Dedifferentiated amniotic fluid mesenchymal stem cell (primary cell): ENCODE measurements at regions not wholly inside any gene's neighbourhood (a gene's known extent, or its start where the extent isn't known, plus 50 kb on each side); places are given as distances from the start of the nearest gene placed in this dataset.
"Not testable (repeated sequence)": the region's sequence is repeated elsewhere in the genome, so short reads cannot be mapped to it uniquely, and the experiment has no call there.

Experiments used
- DNase-seq: peaks from one replicate; pipeline ENCODE4 v3.0.0-alpha.2; 2016; ENCODE audit errors: extremely low spot score

DNA sequence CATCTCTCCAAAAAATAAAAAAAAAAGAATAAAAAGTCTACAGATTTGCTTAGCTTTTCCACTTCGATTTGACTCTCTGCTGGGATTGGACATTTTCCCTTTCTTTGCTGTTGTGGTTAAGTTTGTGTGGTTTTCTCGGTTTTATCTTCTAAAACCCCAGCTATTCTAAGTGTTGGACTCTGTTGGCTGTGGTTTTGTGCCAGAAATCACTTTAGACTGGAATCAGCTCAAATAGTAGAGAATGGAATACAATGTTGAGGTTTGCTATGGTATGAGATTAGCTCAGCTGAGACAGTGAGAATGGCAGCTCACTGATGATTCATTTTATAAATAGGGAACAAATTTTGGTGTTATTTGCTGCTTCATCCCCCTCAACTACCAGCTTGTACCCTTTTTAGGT lies 116.0 kb downstream of the BUB3 start:
- DNase-seq, result peak; percentile 30

DNA sequence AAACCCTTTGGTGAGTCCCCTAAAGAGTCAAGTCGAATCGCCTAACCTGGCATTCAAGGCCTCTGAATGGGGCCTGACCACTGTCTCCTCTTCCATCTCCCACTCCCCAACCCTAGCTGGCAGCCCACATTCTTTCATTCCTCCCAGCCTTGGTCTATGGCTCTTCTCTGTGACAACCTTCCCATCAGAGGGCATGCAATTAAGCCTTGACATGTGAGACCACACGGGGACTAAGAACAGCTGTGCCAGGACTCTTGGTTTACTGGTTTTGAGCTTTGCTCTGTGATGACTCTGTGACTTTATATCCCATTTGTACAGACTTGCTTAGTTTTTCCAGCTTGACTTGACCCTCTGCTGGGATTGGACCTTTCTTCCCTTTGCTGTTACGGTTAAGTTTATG lies 116.6 kb downstream of the BUB3 start:
- no peak for DNase-seq

DNA sequence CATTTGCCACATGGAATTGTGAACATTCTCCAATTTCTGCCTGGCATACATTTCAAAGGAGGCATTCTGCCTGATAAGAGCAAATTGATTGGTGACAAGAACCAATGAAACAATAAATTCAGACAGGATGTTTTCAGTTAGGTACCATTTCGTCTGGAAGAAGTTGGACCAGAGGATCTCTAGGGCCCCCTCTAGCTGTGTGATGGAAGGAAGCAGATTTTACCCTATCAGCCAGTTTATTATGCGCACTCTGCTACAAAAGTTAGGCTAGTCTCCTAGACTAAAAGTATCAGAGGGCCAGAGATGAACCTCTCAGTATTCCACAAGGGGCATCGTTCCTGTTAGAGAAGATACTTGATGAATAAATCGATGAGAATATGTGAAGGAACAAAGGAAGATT lies 118.0 kb downstream of the BUB3 start:
- no peak for DNase-seq

DNA sequence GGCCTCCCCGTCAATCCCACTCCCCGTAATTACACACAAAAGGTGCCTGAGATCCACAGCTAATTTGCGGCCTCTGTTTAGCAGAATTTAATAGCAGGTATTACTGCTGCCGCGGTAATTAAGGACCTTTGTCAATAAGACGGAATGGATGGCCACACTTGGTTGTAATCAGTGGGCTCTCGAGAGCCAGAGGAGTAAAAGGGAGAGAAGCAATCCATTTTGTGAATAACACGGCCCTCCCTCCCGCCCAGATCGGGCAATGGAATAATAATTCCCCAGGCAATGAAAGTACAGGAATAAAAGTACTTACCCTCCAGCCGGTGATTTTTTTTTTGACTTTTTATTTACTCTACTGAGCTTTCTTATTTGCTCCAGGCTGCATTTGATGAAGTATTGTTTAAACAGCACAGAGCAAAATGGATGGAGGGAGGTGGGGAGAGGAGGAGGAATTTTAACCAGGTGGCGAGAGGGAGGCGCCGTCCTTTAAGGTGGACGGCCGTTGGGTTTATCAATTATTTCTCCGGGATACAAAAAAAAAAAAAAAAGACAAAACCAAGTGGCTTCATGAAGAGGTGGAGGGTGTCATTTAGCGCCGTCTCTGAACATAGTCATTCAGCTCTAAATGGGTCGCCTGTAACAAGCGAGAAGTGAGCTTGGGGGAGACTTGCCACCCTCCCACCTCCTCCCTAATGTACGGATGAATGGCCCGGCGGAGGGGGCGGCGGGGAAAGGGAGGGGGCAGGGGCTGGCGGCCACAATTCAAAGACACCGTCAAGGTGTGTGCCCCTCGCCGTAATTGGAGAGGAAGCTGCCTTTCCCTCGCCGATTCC lies 120.3 kb downstream of the BUB3 start:
- no peak for DNase-seq

DNA sequence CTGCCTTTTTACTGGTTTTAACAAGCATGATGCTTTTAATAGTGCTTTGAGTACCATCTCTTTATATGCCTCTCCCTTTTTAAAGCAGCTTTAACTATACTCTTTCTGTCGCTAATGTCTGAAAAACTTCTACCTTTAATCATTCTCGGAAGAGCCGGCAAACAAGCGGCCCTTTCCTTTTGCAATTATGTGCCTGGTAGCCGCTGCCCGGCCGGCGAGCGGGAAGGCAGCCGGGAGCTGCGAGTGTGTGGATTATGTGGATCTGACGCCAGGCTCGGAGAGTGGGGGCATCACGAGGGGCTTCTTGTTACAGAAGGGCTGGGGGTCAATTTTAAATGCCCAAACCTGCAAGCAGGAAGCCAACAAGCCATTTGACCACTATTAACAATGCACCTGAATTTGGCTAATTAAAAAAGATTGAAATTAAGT lies 120.9 kb downstream of the BUB3 start:
- no peak for DNase-seq

DNA sequence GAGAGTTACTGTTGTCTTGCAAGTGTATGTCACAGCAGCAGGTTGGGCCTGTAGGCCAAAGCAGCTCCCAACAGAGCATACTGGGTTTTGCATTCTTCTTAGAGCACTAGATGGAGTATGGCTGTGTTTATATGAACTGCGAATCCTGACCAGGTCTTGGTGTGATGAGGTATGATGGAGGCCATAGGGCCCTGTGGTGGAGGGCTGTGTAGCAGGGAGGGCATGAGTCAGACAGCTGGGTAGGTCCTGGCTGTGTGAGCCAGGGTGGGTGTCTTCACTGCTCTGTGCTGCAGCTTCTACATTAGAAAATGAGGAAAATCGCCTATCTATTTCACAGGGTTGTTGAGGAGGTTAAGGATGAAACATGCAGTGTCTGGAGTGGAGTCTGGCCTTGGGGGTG lies 124.2 kb downstream of the BUB3 start:
- no peak for DNase-seq

DNA sequence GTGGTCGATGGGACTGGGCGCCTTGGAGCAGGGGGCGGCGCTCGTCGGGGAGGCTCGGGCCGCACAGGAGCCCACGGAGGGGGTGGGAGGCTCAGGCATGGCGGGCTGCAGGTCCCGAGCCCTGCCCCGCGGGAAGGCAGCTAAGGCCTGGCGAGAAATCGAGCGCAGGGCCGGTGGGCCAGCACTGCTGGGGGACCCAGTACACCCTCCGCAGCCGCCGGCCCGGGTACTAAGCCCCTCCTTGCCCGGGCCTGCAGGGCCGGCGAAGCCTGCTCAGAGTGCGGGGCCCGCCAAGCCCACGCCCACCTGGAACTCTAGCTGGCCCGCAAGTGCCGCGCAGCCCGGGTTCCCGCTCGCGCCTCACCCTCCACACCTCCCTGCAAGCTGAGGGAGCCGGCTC lies 129.2 kb downstream of the BUB3 start:
- not testable (repeated sequence) for DNase-seq

DNA sequence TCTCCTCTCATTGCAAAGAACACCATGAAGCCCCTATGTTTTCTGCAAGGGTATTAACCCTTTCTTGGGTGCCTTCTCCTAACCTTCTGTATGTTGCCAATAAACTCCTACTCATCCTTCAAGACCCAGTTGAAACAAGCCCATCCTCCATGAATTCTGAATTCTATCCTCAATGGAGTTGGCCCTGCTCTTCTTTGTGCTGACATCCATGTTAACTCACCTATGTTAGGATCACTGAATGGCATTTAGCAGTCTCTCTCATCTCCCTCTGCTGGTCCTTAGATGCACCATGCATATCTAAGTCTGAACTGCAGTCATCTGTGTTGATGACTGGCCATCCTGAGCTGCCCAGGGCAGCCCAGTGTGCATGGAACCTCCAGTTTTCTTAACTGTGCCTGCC lies 129.8 kb downstream of the BUB3 start:
- no peak for DNase-seq

DNA sequence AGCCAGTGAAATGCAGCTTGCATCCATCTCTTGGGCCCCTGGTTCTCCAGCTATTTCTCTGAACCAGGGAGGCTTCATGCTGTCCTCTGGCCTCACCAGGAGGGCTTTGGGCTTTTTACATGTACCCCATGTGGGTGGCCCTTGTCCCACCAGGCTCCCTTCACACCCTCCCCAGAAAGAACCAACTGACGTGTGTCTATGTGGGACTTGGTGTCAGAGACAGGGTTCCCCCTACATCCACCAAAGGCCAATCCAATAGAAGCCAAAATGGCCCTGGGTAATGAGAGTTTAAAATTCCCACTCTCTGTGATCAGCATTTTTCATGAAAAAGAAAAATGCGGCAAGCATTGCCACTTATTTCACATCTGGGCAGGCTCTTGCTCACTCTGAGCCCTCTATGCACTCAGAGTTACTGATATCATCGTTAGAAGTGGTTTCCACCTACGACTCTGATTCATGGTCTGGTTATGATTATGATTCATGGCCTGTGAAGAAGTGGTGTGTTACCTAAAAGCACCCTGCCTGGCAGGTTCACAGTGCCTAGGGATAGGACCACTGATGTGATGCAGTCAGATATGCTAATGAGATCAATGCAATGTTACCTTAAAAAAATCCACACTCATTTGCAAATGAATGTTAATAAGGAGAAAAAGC lies 133.5 kb downstream of the BUB3 start:
- DNase-seq, result no peak

DNA sequence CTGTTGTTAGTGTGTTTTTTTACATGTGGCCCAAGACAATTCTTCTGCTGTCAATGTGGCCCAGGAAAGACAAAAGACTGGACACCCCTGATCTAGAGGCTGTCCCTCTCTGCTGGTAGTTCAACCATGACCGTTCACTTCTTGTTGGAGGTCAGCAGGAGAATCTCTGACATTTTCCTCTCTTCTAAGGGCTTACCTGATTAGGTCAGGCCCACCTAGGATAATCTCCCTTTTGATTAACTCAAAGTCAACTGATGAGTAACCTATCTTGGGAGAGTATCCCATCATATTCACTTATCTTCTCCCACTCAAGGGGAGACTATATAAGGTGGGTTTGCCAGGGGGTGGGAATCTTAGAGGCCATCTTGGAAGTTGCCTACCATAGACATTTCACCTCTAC lies 135.2 kb downstream of the BUB3 start:
- DNase-seq, result no peak

DNA sequence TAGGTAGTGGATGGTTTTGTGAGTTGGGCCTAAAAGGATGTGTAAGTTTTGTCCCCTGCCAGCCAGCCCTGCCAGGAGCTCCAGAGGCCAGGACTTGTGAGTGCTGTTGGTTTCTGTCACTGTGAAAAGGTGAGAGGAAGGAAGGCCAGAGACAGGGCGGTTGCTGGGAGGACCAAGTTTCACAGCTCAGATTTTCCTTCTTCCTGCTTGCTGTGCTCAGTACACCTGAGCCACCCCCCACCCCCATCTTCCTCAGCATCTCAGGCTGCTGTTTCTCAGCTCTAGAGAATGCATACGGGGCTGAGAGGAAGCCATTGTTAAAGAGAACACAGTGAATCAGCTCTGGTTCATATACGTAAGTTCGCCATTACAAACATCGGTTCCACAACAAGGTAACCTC lies 139.9 kb downstream of the BUB3 start:
- DNase-seq, result no peak

DNA sequence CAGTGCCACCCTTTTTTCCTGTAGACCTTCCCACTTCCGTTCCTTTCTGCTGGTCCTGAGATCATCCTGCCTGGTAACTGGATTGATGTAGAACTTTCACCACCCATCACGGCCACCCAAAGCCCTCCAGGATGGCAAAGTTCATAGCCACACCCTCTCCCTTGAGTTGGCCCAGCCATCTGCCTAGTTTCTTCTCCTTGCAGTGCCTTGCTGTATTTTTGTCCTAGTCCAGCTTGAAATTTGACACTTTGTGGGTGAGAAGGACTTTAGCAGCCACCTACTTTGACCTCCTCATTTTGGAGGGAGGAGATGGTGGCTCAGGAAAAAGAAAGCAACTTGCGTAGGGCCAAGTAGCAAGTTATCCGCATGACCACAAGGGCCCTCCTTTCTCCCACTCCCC lies 140.7 kb downstream of the BUB3 start:
- no peak for DNase-seq

DNA sequence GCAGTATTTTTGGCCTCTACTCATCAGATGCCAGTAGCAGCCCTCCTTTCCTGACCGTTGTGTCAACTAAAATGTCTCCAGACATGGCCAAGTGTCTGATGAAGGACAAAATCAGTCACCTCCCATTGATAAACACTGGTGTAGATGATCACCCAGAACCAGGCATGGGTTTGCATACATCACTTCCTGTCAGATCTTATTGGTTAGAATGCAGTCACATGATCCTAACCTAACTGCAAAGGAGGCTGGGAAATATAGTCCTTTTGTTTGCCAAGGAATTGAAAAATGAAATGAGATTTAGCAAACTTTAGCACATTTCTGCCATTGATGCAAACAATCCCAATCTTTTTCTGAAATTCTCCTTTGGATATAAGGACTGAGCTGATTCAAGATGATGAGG lies 141.4 kb downstream of the BUB3 start:
- DNase-seq, result no peak

DNA sequence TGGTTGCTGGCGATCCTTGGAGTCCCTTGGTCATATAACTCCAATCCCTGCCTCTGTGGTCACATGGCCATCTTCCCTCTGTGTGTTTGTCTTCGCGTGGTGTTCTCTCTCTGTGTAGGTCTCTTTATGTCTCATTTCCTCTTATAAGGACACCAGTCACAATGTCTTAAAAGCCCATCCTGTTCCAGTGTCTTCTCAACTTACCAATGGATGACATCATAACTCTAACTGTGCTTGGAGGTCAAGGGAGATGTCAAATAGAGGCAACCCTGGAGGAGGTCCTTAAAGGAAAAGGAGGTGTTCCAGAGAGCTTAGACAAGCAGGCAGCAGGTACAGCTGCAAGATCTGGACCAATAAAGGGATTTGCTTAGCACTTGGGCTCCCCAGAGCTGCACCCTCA lies 143.0 kb downstream of the BUB3 start:
- no peak for DNase-seq

DNA sequence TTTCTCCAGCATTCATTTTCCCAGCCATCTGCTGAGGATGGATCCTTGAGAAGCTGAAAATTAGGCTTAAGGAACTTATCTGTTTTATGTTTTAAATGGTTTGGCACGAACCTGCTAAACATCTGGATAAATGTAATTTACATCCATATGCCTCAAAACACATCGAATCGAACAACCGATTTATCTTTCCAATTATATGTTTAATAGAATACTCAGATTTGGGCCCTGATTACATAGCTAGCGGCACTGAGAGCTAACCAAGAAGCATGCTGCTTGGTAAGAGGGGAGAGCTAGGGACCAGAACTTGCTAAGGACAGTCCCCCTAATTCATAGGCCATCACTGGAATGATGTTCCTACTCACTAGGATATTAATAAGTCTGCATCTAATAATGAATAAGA lies 144.4 kb downstream of the BUB3 start:
- no peak for DNase-seq

DNA sequence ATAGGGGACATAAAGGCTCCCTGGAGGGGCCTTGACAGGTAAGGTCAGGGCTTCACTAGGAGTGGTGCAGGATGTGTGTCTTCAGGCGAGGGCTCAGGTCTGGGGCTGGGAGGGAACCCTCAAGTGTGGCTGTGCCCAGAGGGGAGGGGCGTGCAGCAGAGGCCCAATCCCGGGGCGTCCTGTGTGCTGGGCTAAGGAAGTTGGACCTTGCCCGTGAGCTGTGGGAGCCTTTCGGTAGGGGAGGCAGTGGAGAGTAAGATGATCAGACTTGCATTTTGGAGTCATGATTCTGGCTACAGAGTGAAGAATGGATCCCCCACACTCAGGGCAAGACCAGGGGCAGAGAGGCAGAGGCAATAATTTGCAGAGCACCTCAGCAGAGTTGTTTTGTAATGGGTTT lies 145.4 kb downstream of the BUB3 start:
- no peak for DNase-seq

DNA sequence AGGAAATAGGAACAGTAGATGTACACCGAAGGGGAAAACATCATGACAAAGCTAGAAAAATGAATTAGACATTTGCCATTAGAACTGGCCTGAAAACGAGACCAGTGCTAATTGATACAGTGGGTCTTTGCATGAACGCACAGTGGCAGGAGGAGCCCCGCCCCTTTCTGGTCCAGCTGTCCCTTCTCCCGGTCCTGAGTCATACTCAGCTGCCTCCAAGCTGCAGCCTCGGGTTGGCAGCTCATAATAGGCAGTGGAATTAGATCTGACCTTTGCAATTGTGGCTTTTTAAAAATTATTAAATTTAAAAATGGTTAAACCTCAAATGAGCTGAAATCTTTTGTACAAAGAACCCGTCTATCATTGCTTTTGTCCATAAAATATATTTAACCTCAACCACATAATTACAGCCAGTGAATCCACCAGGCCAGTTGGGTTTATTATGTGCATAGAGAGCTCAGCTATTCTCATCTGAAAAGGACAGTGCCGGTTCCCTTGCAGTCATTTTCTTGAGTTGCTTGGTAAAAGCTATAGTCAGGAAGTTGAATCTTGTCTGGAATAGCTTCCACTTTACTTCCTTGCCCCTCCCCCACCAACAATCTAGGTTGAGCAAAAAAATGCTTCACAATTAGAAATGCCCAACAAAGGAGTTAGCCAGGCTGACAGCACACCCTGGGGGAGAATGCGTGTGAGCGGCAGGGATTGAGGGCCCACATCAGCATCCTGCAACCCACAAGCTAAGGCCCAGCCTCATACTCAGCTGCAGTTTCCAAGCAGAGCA lies 147.1 kb downstream of the BUB3 start:
- DNase-seq, result no peak

DNA sequence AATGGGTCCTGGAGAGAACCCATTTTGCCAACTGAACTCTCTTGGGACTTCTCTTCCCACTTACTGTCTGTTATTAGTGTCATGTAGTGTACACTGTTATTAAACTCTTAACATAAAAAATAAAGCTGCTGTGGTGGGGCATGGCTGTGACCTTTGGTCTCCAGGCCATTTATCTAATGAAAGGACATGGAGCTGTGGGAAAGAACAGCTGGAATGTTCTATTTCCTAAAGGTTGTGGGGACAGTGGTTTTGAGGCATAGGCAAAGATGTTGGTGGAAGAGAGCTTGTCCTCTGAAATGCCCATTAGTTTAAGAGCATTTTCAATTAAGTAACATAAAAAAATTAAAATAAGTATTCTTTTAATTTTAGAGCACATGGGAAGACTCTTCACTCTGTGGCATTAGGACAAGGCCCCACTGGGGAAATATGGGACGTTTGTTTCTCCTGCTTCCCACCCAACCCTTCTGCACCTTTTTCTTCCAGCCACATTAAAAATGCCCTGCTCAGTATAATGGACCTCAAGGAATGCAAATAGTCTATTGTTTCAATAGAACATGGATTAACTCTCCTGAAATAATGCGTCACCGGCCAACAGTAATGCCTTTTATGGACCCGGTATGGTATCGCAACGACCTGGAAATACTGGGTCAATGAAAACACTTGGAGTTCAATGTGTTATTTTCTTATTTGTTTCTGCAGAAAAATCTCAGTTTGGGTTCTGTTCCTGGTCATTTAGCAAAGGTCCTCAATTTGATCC lies 149.6 kb downstream of the BUB3 start:
- DNase-seq, result no peak

DNA sequence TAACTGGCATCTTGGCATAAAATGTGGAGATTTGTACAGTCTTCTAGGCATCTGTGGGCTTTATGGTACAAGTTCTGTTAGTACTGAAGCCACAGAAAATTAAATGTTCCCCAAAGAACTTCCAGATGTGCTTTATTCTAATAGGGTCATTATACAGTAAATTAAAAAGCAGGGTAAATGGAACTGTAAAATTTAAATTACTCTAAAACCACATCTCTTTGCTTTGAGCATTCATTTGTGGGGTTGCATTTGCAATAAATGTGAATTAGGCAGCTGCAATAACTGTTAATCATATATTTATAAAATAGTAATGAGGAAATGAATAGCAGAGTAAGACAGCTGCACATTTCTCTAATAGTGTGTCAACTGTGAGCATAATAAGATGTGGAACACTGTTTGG lies 151.5 kb downstream of the BUB3 start:
- no peak for DNase-seq

DNA sequence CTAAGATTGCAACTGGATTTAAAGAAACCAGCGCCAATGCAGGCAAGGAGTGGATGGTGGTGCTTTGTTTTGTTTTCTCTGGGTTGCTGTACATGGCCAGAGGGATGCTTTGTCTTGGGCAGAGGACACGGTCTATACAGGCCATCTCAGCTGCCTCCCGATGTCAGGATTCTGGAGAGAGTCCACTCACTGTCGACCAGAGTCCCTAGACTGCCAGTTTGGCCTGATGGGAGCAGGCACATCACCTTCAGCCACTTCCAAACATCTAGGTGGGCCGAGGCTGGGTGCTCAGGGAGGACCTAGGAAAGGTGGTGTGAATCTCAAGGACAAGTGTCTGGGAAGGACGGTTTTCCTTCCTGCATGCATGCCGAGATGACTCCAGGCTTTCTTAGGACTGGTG lies 152.1 kb downstream of the BUB3 start:
- DNase-seq, result no peak

DNA sequence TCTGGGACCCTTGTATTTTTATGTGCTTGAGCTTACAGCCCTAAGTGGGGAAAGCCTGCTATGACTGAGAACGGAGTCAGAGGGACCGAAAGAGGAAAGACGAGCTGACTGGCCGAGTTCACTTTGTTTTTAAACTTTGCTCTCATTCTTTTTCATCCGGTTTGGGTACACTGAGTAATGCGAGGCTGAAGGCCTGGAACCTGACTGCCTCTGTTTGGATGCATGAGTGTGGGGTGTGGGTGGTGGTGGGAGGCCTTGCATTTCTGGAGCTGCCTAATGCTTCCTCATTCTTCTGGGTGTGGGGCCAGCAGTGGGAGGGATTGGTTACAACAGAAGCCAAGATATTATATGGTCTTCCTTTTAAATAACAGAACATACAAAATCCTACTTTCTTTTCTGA lies 155.5 kb downstream of the BUB3 start:
- DNase-seq, result no peak

DNA sequence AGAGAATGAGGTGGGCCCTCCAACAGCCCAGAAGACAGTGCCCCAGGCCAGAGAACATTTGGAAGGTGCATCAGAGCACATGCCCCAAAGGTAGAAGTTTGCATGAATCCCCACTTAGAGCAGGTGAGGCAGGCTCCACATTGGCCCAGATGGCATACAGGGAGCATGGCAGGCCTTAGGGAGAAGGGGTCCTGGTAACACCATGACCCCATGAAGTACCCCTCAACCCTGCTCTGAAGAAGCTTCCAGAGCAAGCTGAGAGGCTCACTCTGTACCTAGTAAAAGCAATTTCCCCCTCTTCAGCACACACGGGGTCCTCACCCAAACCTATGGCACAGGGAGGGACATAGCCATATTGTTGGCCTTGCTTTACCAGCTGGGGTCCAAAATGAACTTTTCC lies 162.6 kb downstream of the BUB3 start:
- DNase-seq, result no peak
